IMR-90 (cell line): ENCODE measurements at regions not wholly inside any gene's neighbourhood (a gene's known extent, or its start where the extent isn't known, plus 50 kb on each side); places are given as distances from the start of the nearest gene placed in this dataset.

ENCODE experiments used
- CHD1 ChIP-seq: IDR thresholded peaks from 2 replicates; pipeline ENCODE4 v1.6.1; 2012; ENCODE audit warnings: low read depth, low read length, improper control_type of control experiment
- CTCF ChIP-seq: conservative IDR thresholded peaks from 2 replicates; pipeline ENCODE4 v1.5.1; 2012; ENCODE audit warnings: mild to moderate bottlenecking, low read depth, low read length, improper control_type of control experiment
- POLR2A ChIP-seq: IDR thresholded peaks from 2 replicates; pipeline ENCODE4 v1.6.1; 2012; ENCODE audit warnings: mild to moderate bottlenecking, low read depth, low read length

GRCh38 chr3:101939361-101940049 is 90.2 kb downstream of the NFKBIZ start:
- TF ChIP-seq CHD1 (no peak), CTCF (no peak), POLR2A (no peak)
